WERI-Rb-1 (cell line): ENCODE measurements at regions not wholly inside any gene's neighbourhood (a gene's known extent, or its start where the extent isn't known, plus 50 kb on each side); places are given as distances from the start of the nearest gene placed in this dataset.
"Not testable (repeated sequence)": the region's sequence is repeated elsewhere in the genome, so short reads cannot be mapped to it uniquely, and the experiment has no call there.

Experiments used
- DNase-seq: peaks from one replicate; pipeline ENCODE4 v3.0.0-alpha.2; 2020
- H3K27ac ChIP-seq: fragments of 250-450 bp; sonication (Bioruptor Pico); 2 replicates; pipeline ENCODE4 v1.5.1; 2020; ENCODE audit warnings: mild to moderate bottlenecking, moderate library complexity
- H3K27me3 ChIP-seq: fragments of 250-450 bp; sonication (Bioruptor Pico); 2 replicates; pipeline ENCODE4 v1.5.1; 2021; ENCODE audit warnings: mild to moderate bottlenecking, low read depth, moderate library complexity; ENCODE audit not compliant: insufficient read depth, severe bottlenecking
- H3K36me3 ChIP-seq: fragments of 250-450 bp; sonication (Bioruptor Pico); 2 replicates; pipeline ENCODE4 v1.5.1; 2020; ENCODE audit warnings: mild to moderate bottlenecking, moderate library complexity
- H3K4me3 ChIP-seq: 2 replicates; pipeline ENCODE4 v1.5.1; 2011; ENCODE audit warnings: low read depth, mild to moderate bottlenecking, control low read depth, low read length
- H3K9me3 ChIP-seq: fragments of 250-450 bp; sonication (Bioruptor Pico); 2 replicates; pipeline ENCODE4 v1.5.1; 2021; ENCODE audit warnings: mild to moderate bottlenecking, moderate library complexity; ENCODE audit not compliant: severe bottlenecking
- TF ChIP-seq, protein P1 (sequence below): IDR thresholded peaks from 2 replicates; pipeline ENCODE4 v1.5.1; 2011; ENCODE audit warnings: low read depth, mild to moderate bottlenecking, control low read depth, inconsistent platforms, low read length

DNA sequence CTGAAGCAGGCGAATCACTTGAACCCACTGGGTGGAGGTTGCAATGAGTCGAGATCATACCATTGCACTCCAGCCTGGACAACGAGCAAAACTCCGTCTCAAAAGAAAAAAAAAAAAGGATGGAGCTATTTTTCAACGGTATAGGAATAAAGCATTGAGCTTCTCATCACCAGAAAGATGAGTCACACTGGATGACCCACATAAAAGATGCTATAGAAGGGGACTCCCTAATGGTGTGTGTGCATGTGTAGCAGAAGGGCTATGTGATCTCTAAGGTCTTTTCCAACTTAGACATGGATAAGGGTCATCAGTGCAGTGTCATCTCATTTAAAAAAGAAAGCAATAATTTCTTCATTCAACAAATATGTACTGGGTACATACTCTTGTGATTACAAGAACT lies 476.0 kb downstream of the MFSD1 start:
- Histone ChIP-seq H3K9me3 (no peaks in the 10 kb centered on the region), H3K27me3 (no peaks in the 10 kb centered on the region), H3K27ac (no peak overlapping the region), H3K36me3 (no peaks in the 10 kb centered on the region), H3K4me3 (no peak overlapping the region)
- TF ChIP-seq, protein P1, sequence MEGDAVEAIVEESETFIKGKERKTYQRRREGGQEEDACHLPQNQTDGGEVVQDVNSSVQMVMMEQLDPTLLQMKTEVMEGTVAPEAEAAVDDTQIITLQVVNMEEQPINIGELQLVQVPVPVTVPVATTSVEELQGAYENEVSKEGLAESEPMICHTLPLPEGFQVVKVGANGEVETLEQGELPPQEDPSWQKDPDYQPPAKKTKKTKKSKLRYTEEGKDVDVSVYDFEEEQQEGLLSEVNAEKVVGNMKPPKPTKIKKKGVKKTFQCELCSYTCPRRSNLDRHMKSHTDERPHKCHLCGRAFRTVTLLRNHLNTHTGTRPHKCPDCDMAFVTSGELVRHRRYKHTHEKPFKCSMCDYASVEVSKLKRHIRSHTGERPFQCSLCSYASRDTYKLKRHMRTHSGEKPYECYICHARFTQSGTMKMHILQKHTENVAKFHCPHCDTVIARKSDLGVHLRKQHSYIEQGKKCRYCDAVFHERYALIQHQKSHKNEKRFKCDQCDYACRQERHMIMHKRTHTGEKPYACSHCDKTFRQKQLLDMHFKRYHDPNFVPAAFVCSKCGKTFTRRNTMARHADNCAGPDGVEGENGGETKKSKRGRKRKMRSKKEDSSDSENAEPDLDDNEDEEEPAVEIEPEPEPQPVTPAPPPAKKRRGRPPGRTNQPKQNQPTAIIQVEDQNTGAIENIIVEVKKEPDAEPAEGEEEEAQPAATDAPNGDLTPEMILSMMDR, result no peak
- no peak for DNase-seq

DNA sequence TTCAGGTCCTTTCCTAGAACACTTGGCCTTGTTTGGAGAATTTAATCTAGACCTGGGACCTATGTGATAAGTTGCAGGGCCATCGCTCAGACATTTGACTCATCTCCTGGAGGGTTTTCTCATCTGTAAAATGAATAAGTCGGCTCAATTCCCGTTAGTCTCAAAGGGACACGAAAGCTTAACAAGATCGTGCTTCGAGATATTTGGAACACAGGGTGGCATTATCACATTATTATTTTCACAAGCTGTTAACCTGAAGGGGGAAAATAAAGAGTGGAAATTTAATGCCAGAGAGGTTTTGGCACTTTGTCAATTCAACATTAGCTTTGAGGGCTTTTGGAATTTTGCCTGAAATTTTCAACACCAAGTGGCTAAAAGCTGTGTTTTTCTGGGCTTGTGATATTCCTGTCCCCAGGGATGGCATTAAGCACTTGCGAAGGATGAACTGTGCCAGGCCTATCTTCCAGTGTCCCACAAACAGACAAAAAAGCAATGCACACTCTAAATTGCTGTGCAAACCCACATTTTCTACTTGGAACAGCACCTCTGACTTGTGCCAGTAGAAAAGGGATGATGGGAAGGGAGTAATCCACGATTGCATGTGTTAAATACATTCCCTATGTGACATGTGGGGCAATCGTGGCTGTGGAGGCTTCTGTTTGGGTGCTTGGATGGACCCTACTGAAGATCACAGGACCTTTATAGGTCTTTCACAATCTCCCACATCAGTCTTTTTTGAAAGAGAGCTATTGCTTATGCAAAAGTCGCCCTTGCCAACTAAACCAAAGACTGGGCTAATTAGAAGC lies 478.7 kb downstream of the MFSD1 start:
- Histone ChIP-seq H3K4me3 (no peak overlapping the region), H3K9me3 (no peaks in the 10 kb centered on the region), H3K36me3 (no peaks in the 10 kb centered on the region), H3K27ac (no peak overlapping the region), H3K27me3 (no peaks in the 10 kb centered on the region)
- TF ChIP-seq, protein P1, result no peak
- no peak for DNase-seq

DNA sequence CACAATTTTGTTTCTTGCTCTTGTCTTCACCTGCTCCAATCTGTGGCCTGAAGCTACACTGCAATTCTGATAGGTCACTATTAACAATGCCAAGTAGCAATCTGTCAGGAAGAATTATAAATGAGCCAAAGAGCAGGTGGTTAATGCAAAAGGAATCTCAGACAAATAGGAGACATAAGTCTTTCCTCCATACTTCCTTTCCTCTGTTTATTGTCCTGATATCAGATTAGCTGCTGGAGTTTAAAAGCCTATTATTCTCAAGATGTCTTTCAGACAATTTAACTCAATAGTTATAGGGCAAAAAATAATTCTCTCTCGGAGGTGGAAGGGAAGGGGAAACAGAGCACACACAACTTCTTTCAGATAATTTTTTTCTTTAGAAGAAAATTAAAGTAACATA lies 491.6 kb downstream of the MFSD1 start:
- Histone ChIP-seq H3K4me3 (no peak overlapping the region), H3K9me3 (no peaks in the 10 kb centered on the region), H3K27me3 (no peaks in the 10 kb centered on the region), H3K36me3 (no peaks in the 10 kb centered on the region), H3K27ac (no peak overlapping the region)
- no peak for DNase-seq
- TF ChIP-seq, protein P1, result no peak

DNA sequence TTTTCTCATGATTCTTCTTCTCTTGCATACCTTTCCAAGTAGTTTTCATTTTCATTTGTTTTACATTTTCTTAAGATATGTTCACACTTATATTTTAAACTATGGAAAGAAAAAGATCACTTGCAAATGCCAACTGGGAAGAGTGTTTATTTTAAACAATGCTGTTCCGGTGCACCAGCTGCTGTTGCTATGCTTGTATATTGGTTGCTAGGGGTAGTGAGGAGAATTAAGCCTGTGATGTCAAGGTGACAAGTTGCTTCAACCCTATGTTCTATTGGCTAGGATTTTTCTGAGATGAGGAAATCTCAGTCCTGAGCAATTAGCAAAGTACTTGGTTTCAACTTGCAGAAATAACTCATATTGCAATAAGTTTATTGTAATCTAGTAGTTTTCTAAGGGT lies 500.1 kb downstream of the MFSD1 start:
- H3K27me3 ChIP-seq, result peaks cover 4% of the 10 kb centered on the region
- H3K27ac ChIP-seq, result no peak overlapping the region
- no peaks in the 10 kb centered on the region for H3K9me3 ChIP-seq
- TF ChIP-seq, protein P1, result no peak
- no peak for DNase-seq
- no peak overlapping the region for H3K4me3 ChIP-seq
- H3K36me3 ChIP-seq, result no peaks in the 10 kb centered on the region

DNA sequence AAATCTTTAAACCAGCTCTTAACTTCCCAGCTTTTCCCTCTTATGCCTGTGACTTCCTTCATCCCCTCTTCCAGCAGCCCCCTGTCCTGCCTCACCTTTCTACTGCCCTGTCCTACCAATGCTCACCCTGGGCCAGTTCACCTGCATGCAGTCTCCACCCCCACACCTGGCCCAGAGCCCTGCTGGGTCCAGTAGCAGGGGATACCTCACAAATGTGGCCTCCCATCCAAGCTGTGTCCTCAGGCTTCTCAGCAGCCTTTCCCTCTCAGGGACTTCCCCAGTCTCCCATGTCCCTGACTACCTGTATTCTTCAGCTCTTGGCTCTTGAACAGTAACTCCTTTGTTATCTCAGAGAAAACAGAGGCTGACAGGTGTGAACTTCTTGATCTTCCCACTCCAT lies 503.2 kb downstream of the MFSD1 start:
- no peaks in the 10 kb centered on the region for H3K9me3 ChIP-seq
- H3K4me3 ChIP-seq, result no peak overlapping the region
- H3K27me3 ChIP-seq, result peaks cover 10% of the 10 kb centered on the region
- DNase-seq, result no peak
- H3K36me3 ChIP-seq, result no peaks in the 10 kb centered on the region
- TF ChIP-seq, protein P1, result no peak
- no peak overlapping the region for H3K27ac ChIP-seq

DNA sequence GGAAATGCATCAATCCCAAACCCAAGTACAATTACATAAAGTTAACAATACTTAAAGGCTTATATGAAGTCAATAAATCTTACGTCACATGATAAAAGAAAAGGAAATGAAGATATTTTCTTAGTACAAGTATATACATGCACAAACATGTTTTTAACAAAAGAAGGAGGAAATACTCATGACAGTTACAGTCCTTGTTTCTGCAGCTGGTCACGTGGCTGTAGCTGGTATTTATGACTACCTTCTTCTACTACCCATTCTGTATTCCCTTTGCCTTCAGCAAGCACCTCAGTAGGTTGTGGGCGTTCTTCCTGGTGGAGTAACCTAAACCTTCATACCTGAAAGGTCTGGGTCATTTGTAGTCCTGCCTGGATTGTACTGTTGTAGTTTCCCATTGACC lies 514.9 kb downstream of the MFSD1 start:
- H3K27ac ChIP-seq, H3K9me3 ChIP-seq, DNase-seq, H3K4me3 ChIP-seq, H3K27me3 ChIP-seq, H3K36me3 ChIP-seq: not testable (repeated sequence)
